H1 (cell line): ENCODE measurements at regions not wholly inside any gene's neighbourhood (a gene's known extent, or its start where the extent isn't known, plus 50 kb on each side); places are given as distances from the start of the nearest gene placed in this dataset.

Source experiments
- RBBP5 ChIP-seq: IDR thresholded peaks from 2 replicates; pipeline ENCODE4 v1.7.1; 2012; ENCODE audit warnings: low read depth, mild to moderate bottlenecking, inconsistent platforms, low read length, moderate library complexity, borderline replicate concordance

- no peak for TF ChIP-seq RBBP5
Measured at GRCh38 chr15:69760890-69761568, 308.4 kb downstream of the RPLP1 start (continued).
